ENCODE measurements at regions not wholly inside any gene's neighbourhood (a gene's known extent, or its start where the extent isn't known, plus 50 kb on each side); places are given as distances from the start of the nearest gene placed in this dataset.

DNA sequence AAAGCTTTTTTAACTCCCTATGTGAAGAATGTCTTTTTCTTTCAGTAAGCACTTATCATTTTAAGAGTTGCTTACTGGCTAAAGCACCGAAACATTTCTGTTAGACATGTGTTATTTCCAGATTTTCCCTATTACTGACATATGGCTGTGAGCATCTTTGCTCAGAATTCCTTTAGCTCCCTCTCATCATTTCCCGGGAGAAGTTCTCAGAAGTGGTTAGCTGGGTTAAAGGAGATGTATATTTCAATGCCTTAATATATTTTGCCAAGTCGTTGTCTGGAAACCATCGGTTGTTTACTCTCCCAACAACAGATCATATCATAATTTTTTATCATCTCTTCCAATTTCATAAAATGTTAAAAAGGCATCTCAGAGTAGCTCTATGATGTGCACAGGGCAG is 396.5 kb downstream of the OCA2 start:
- no peak for DNase-seq (ENCODE audit: low spot score)

DNA sequence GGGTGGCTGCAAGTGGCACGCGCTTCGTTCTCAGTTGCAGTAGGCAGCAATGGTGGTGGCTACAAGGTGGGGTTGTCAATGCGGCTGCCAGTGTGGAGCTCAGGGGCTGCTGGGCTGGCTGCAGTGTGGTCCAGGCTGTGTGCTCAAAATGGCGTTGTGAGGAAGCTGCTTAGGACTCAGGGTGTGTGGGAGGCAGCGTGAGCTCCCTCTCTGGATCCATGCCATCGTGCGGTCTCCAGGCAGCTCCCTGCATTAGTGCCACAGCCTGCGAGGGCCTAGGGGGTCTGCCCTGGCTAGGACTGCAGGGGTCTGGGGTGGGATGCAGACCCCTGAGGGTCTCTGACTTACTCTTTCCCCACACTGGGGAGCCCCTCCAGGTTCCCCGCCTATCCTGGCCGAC is 397.2 kb downstream of the OCA2 start:
- no peak for DNase-seq (ENCODE audit: low spot score)

DNA sequence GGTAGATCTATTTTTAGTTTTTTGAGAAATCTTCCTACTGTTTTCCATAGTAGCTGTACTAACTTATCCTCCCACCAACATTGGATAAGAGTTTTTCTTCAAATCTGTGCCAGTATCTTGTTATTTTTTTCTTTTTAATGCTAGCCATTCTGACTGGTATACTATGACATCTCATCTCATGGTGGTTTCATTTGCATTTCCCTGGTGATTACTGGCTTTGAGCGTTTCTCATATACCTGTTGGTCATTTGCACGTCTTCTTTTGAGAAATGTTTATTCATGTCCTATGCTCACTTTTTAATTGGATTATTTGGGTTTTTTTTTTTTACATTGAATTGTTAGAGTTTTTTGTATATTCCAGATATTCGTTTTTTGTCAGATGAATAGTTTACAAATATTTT is 398.1 kb downstream of the OCA2 start:
- DNase-seq (ENCODE audit: low spot score): no peak

DNA sequence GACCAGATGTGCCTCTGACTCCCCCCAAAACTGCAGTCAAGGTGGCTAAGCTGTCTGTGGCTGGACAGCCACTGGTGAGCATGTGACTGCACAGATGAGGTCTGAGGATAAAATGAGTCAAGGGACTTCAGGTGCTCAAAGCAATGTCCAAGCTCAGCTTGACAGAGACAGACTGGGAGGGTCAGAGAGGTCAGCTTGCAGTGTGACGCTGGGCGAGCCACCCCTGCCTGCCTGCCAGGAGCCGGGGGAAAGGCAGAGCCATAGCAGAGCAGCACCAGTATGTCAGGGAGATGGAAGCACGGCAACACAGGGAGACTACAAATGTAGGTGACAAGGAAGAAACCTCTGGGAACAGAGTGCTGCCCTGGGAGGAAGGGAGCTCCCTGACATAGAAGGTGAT is 399.4 kb downstream of the OCA2 start:
- no peak for DNase-seq (ENCODE audit: low spot score)

DNA sequence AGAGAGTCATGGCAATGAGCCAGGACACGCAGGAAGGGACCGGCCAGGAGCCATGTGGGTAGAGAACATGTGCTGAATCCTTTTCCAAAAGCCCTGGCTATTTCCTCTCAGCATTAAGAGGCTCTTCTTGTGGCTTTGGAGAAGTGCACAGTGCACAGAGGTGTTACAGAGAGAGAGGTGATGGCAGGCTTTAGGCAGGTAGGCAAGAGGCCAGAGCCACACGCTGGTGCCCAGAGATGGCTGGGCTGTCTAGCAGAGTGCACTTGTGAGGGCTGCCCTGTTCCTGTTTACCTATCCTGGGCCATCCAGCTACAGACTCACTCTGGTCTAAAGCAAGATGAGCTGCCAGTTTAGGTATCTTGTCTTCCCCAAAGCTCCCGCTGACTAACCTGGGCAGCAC is 402.6 kb downstream of the OCA2 start:
- no peak for DNase-seq (ENCODE audit: low spot score)

DNA sequence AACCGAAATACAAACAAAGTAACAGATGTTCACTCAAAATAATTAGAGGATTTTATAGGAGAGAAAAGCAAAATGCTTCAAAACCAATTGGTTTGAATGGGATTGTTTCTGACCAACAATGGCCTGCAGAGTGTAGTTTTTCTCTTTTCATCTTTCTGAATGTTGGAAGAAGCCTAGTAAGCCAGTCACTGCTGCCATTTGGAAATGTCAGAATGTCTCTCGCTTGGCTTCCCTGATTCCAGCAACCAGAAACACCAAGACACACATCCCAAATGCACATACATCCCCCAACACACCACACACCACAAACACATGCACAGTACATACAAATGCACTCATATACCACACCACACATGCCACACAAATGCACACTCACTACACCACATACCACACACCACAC is 403.4 kb downstream of the OCA2 start:
- DNase-seq (ENCODE audit: low spot score): no peak

DNA sequence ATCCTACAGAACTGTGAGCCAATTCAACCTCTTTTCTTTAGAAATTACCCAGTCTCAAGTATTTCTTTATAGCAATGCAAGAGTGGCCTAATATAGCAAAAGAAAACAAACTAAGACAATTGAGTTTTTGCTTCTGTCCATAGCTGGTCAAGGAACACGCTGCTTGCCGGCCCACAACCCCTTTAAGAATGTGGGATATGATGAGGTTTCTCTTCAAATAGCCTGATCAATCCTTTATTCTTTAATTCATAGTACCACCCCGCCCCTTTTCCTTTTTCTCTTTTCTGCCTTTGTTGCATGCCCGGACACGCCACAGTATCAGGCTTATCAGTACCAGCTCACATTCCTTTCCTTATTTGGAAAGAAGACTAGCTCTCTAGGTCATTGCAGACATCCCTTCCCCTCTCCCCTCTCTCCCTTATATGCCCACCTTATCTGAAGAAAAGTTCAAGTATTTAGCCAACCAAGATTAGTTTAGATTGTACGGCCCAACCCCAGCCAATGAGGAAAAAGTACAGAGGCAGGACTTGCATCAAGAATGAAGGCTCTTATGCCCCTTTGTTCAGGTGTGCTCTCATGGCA is 404.5 kb downstream of the OCA2 start:
- DNase-seq (ENCODE audit: low spot score): no peak

DNA sequence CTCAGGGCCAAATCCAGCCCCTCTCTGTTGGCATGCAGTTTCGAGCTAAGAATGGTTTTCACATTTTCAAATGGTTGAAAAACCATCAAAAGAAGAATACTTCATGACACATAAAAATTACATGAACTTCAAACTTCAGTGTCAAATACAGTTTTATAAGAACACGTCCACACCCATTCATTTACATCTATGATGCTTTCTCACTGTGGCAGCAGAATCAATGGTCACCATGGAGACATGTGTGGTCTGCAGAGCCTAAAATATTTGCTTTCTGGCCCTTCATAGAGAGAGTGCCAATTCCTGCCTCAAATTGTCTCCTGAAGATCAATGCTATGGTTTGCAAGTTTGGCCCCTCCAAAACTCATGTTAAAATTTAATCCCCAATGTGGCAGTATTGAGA is 405.8 kb downstream of the OCA2 start:
- DNase-seq (ENCODE audit: low spot score): no peak

DNA sequence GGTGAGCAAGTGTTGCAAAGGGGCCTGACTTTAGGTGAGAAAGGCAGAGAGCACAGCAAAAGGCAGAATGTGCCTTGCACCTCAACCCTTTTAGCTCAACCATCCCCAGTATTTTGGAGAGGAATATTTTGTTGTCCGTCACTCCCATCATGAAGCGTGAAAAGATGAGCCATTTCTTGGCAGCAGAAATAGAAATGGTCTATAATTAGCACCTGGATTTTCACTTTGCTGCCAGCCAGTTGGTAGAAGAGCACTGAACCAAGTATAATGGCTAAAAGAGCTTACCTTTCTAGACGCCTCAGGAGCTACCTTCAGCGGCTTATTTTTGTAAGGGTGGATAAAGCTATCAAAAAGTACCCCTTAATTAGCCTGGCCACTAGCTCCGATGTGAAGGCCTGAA is 406.7 kb downstream of the OCA2 start:
- no peak for DNase-seq (ENCODE audit: low spot score)

DNA sequence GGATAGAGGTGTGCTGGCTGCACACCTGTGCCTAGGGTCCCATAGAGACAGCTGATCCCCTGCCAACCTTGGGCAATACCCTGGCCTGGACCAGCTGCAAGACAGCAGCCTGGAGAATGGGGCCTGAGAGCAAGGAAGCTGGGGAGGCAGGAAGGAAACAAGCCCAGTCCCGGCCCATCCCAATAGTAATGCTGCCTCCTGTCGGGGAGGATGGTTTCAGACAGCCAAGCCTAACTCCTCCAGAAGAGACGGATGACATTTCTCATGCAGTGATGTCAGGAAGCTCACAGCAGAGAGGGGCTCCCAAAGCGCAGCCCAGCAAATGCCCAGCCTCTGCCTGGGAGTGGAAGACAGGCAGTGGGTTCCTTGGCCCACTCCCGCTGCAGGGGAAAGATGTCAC is 408.8 kb downstream of the OCA2 start:
- DNase-seq (ENCODE audit: low spot score): no peak

DNA sequence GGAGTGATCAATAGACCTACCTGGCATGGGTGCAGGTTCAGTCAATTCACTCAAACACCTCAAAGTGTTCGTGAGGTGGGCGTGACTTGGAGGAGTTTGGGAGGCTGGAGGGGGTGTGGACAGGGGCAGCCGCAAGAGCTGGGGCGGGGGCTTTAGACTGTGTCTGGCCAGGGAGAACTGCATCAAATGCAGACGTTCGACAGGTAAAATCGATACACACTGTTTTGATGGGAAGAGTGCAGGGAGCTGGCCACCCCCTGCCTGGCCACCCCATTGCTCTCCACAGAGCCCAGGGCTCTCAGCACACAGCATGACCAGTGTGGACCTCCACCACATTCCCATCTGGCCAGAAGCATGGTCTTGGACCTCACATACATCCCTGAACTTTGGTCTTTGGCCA is 412.1 kb downstream of the OCA2 start:
- no peak for DNase-seq (ENCODE audit: low spot score)

DNA sequence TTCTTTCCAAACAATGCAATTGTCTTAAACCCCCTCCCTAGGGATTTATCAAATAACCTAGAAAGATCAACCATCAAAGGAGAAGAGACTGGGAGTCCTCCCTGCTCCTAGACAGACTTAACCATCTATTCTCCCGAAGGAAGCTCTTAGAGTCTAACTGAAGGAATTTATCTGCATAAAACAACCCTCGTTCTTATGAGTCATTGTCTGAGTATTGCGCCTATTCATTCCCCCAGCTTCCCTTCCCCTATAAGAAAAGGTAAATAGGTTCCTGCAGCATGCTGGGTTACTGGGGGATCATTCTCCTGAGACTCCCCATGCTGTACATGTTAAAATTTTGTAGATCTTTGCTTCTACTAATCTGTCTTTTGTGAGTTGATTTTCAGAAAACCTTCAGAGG is 412.7 kb downstream of the OCA2 start:
- DNase-seq (ENCODE audit: low spot score): peak; percentile 1

DNA sequence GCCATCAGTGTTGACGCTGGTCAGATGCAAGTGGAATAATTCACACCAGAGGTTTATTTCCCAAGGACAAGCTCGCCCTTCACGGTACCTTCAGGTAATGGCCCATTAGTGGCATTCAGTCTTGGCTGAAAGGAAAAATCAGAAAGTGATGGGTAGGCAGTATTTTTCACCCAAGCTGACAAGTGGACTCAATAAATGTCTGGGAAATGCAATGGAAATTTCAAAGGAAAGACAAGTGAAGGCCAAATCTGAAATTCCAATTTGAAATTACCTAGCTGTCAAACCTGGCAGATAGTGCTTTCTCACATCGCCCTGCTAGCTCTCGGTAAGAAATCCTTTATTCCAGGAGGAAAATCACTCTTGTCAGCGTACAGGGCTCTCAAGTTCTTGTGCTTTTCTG is 413.5 kb downstream of the OCA2 start:
- DNase-seq (ENCODE audit: low spot score): no peak

DNA sequence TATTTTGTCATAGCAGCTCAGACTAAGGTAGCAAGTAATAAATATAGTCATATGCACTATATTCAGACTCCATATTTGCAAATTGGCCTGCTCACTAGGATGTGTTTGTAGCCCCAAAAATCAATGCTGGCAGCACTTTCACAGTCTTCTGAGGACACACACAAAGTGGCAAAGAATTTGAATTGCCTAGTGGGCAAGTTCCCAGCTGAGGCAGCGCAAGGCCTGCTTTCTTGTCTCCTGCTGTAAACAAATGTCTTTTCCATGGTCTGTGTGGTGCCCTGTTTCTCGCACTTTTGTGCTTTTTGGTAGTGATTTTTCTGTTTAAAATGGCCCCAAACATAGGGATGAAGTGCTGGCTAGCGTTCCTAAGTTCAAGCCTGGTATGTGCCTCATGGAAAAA is 416.0 kb downstream of the OCA2 start:
- DNase-seq (ENCODE audit: low spot score): no peak

DNA sequence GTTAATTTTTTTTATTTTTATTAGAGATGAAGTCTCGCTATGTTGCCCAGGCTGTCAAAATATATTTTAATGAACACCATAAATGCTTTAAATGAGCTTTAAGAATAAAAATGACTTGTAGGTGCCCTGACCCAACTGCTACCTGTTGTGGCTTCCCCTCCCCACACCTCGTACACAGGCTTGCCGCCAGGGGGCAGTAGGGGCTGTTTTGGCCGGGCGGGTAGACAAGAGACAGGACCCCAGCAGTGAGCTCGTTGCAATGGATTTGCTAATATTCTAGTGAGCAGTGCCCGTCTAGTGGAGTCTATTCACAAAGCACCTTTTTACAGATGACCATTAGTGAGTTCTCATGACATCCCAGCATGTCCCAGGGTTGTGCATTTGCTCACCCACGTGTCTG is 418.1 kb downstream of the OCA2 start:
- DNase-seq (ENCODE audit: low spot score): no peak

DNA sequence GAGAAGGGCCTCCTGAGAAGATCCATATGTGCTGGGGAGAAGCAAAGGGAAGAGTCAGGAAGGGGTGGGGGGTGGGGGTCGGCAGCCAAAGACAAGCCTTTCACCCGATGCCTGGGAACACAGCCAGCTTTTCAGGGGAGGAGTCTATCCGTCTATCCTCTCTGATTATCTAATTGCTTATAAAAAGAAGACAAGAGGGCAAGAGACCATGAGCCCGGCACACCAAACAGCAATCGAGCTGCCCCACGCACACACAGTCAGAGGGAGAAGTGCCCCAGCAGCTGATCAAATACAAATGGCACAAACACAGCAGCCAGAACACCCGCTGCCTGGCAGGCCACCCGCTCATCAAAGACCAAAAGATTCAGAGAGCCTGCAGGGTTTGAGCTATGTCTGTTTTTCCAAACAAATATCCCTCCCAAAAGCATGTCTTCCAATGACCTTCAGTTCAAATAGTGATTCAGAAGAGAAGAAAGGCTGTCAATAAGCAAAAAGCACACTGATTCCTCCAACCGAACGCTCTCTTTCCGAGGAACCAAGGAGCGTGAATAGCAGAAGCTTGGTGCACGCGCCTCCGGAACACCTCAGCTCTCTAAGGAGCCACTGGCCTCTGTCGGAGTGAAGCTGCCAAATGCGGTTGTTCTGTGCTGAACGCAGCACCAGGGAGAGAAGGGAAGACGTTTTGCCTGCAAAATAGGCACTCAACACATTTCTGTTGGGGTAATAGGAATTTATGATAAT is 419.2 kb downstream of the OCA2 start:
- DNase-seq (ENCODE audit: low spot score): no peak

DNA sequence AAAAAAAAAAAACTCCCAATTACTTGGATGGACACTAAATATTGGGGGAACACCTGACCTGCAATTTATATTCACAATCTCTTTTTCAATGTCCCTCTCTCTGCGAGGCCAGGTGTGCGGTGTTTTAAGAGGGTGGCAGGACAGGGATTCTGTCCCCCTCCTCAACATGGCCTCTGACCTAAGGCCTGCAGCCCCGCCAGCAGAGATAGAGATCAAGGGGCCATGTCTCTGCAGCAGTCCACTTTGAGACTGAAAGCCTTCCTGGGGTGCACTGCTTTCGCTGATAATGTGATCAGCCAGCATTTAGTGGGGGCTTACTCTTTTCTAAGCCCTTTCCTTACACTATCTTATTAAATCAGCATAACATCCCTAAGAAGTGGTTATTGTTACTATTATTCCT is 419.9 kb downstream of the OCA2 start:
- DNase-seq (ENCODE audit: low spot score): no peak

DNA sequence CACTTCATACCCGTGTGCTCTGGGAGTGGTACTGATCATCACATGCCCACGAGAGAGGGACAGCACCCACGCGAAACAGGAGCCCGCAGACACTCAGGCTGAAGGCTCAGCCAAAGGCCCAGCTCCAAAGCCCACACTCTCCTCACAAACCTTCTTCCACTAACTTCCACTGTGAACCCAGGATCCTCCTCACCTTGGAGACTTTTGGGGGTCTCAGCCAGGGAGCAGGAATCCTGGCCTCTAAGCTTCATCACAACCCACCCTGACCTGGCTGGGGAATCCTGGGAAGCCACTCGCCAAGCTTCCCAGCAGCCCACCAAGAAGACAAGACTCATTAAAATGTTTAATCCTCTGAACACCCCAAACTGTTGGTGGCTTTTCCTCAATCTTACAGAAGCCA is 421.2 kb downstream of the OCA2 start:
- no peak for DNase-seq (ENCODE audit: low spot score)

DNA sequence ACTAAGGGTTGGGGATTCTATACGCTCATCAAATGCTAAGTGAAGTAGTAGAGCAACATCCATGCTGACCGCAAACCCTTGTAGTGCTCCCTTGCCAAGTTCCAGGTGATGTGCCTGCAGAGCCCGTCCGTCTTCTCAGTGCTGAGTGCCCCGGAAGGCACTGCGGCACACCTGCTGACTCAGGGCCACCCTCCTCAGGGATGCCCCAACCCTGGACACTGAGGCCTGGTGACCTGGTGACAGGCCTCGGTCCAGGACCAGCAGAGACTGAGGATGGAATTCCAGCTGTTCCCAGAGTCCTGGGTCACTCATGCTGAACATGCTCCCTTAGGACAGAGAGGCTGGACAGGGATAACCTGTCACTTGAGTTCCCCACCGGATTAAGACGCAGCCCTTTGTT is 422.5 kb downstream of the OCA2 start:
- DNase-seq (ENCODE audit: low spot score): no peak

DNA sequence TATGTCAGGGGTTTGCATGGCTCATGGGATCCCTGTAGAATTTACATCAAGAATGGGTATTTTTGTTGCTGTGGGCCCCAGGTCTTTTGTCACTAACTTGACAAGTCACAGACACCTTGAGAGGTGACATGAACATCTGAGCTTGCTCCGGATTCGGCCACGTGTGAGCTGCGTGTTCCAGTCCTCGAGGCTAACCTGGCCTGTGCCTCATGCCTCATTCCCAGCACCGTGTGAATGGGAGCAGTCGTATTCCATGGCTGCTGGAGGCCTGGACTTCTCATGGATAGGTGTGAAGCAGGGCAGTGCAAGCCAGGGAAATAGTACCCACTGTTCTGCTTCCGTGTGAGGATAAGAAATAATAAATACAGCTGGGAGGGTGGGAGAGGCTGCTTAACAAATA is 423.5 kb downstream of the OCA2 start:
- no peak for DNase-seq (ENCODE audit: low spot score)

DNA sequence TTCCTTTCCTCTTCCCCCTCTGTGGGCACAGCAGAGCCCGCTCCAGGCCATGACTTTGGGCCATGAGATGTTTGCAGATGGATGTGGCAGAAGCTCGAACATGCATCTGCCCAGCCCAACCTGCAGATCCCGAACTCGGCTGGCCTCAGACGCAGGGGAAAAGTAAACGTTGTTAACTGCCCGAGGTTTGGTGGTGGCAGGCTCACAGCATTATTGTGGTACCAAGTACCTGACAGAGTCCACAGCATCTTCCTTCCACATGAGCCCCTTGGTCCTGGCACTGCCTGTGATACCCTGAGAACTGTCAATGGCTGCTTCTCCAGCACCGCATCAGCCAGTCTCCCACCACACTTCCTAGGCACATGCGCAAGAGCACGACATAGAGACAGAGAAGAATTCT is 424.3 kb downstream of the OCA2 start:
- no peak for DNase-seq (ENCODE audit: low spot score)

DNA sequence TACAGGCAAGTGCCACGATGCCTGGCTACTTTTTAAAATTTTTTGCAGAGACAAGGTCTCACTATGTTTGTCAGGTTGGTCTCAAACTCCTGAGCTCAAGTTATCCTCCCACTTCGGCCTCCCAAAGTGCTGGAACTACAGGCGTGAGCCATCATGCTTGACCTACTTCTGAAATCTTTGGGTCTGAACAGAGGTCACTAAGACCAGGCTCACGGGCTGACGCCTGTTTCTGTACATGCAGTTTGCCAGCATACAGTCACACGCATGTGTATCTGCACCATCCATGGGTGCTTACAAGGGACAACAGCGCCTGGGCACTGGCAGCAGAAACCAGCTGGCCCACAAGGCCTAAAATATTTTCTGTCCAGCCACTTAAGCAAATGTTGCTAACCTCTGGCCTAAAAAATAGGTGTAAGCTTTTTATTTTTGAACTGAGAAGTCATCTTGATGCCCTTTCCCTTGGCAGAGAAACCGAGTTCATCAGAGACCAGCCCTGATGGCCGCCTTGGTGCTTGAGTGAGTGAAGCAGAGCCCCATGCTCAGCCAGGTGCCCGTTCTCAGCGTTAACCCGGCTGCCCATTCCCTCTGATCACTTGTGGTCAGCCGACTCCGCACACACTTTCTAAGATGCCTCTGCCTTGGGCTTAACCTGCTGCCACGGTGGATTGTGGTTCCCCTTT is 425.2 kb downstream of the OCA2 start:
- DNase-seq (ENCODE audit: low spot score): no peak

DNA sequence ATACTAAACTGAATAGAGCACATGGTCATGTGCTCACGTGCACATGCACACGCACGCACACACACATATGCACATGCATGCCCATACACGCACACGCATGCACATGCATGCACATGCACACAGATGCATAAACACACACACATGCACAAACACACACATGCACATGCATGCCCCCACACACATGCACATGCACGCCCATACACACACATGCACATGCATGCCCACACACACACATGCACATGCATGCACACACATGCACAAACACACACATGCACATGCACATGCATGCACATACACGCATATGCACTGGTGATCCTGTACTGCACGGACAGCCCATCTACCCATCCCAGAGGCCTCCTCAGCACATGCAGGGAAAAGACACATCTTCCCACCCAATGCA is 426.6 kb downstream of the OCA2 start:
- no peak for DNase-seq (ENCODE audit: low spot score)

Data from kidney capillary endothelial cell (primary cell).